ENCODE measurements at regions not wholly inside any gene's neighbourhood (a gene's known extent, or its start where the extent isn't known, plus 50 kb on each side); places are given as distances from the start of the nearest gene placed in this dataset.

GRCh38 chr12:115840159-115840558 is 437.3 kb downstream of the MED13L start:
- TF ChIP-seq CTCF (conservative IDR thresholded peaks at IDR 0.05), result no peak
- no peak for TF ChIP-seq ZFX (IDR thresholded peaks at IDR 0.05)

Data from C4-2B (cell line).